Thyroid gland (tissue), 4 donors: ENCODE measurements at regions not wholly inside any gene's neighbourhood (a gene's known extent, or its start where the extent isn't known, plus 50 kb on each side); places are given as distances from the start of the nearest gene placed in this dataset.

ENCODE experiments used
- DNase-seq, 2 donors: peaks; one replicate each; pipeline ENCODE4 v3.0.0-alpha.2; 2019
- H3K27ac ChIP-seq, 3 donors: fragments of 200-600 bp; sonication (generic); 1 replicate in 2 of 3; 2 replicates in 1 of 3; pipeline ENCODE4 v1.5.1; 2016 to 2019; ENCODE audit warnings: mild to moderate bottlenecking in 1 of 3, moderate library complexity in 1 of 3
- H3K27me3 ChIP-seq: fragments of 200-600 bp; sonication (generic); one replicate; pipeline ENCODE4 v1.5.1; 2019
- H3K36me3 ChIP-seq, 2 donors: fragments of 200-600 bp; sonication (generic); one replicate each; pipeline ENCODE4 v1.5.1; 2016 to 2019
- H3K4me1 ChIP-seq, 2 donors: fragments of 200-600 bp; sonication (generic); one replicate each; pipeline ENCODE4 v1.5.1; 2017 to 2019
- H3K4me3 ChIP-seq, 3 donors: fragments of 200-600 bp; sonication (generic); replicated peaks in 1 of 3; 1 replicate in 2 of 3; 2 replicates in 1 of 3; pipeline ENCODE4 v1.5.1; 2016; ENCODE audit warnings: mild to moderate bottlenecking in 1 of 3
- H3K9me3 ChIP-seq: fragments of 200-600 bp; sonication (generic); one replicate; pipeline ENCODE4 v1.5.1; 2017
- CTCF ChIP-seq, 6 experiments: fragments of 200-600 bp in 3 of 6; fragments of 450-650 bp in 3 of 6; sonication (generic) in 3 of 6; IDR thresholded peaks; one replicate each; pipeline ENCODE4 v1.5.1; 2016 to 2019; ENCODE audit warnings: antibody characterized with exemption in 6 of 6, mild to moderate bottlenecking in 2 of 6, inconsistent platforms in 1 of 6, moderate library complexity in 1 of 6
- POLR2A ChIP-seq, 2 donors: fragments of 450-650 bp; IDR thresholded peaks; one replicate each; pipeline ENCODE4 v1.6.1; 2017; ENCODE audit warnings: antibody characterized with exemption in 2 of 2, mild to moderate bottlenecking in 2 of 2, moderate library complexity in 1 of 2
- WGBS, 2 donors: methylation state at CpG; one replicate each; pipeline ENCODE4 v1.1.5; 2017; 5-methylcytosine and 5-hydroxymethylcytosine counted together
- intact Hi-C: fragments of 100-400 bp; cut with DNase I; formaldehyde crosslinking; loops from one replicate; pipeline ENCODE4 v1.15.1; 2023

GRCh38 chr2:82239176-82239575 lies 1934.6 kb upstream of the LRRTM1 start:
- WGBS, 2 donors = 57 to 58% methylated on average over 2 of the region's 2 CpGs
- H3K36me3 ChIP-seq = no peaks in the 10 kb centered on the region
- intact Hi-C loops = no loop called here

DNA sequence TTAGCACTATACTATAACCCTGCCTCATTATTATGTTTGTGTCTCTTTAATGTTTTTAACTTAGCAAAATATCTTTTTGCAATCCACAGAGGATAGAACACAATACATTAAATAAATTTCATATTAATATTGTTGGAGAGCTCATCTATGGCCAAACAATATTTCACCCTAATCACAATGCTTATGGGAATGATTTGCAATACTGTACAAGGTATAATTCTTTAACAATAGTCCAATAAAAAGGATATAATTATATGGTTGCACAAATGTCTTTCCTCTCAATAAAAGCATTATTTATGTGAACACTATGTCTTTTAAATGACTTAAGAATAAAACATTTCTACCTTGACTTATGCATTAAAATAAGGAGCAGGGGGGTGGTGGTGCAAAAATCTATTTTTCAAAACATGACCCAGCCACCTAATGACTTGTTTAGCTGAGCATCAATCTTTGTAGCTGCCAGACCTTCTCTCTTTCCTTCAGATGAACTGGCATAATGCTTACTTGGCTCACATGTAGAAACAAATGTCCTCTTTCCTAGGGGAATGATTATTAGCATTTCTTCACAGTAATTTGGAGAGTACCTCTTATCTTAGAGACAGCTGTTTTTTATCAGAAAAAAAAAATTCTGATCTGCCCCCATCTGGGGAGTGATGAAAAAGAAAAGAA lies 1933.6 kb upstream of the LRRTM1 start:
- no peaks in the 10 kb centered on the region for H3K9me3 ChIP-seq
- TF ChIP-seq POLR2A (IDR thresholded peaks at IDR 0.05) = no peak
- TF ChIP-seq CTCF (IDR thresholded peaks at IDR 0.05) = no peak
- H3K36me3 ChIP-seq = no peaks in the 10 kb centered on the region
- H3K4me1 ChIP-seq = no peaks in the 10 kb centered on the region
- no peaks in the 10 kb centered on the region for H3K27me3 ChIP-seq
- no peak for DNase-seq
- H3K27ac ChIP-seq = no peak overlapping the region
- intact Hi-C loops = no loop called here
- no peak overlapping the region for H3K4me3 ChIP-seq

More at GRCh38 chr2:82239176-82239575, 1934.6 kb upstream of the LRRTM1 start:
- no peaks in the 10 kb centered on the region for H3K9me3 ChIP-seq
- TF ChIP-seq CTCF (IDR thresholded peaks at IDR 0.05) = no peak
- TF ChIP-seq POLR2A (IDR thresholded peaks at IDR 0.05) = no peak
- no peaks in the 10 kb centered on the region for H3K4me1 ChIP-seq
- H3K27ac ChIP-seq = no peak overlapping the region
- H3K27me3 ChIP-seq = no peaks in the 10 kb centered on the region
- DNase-seq = no peak
- no peak overlapping the region for H3K4me3 ChIP-seq

- Histone ChIP-seq H3K27ac (no peak overlapping the region), H3K27me3 (no peaks in the 10 kb centered on the region), H3K36me3 (no peaks in the 10 kb centered on the region), H3K4me3 (no peak overlapping the region), H3K9me3 (no peaks in the 10 kb centered on the region), H3K4me1 (no peaks in the 10 kb centered on the region)
- WGBS, 2 donors = 77 to 80% methylated on average over 8 of the region's 8 CpGs
- intact Hi-C loops = no loop called here
- TF ChIP-seq CTCF (IDR thresholded peaks at IDR 0.05) = no peak
- TF ChIP-seq POLR2A (IDR thresholded peaks at IDR 0.05) = no peak
- no peak for DNase-seq
These were observed 1929.8 kb upstream of the LRRTM1 start for GRCh38 chr2:82234283-82234874.

GRCh38 chr2:82233806-82234205 lies 1929.3 kb upstream of the LRRTM1 start:
- Histone ChIP-seq H3K4me3 (no peak overlapping the region), H3K27ac (no peak overlapping the region), H3K4me1 (no peaks in the 10 kb centered on the region), H3K9me3 (no peaks in the 10 kb centered on the region), H3K27me3 (no peaks in the 10 kb centered on the region), H3K36me3 (no peaks in the 10 kb centered on the region)
- TF ChIP-seq POLR2A (IDR thresholded peaks at IDR 0.05) (no peak), CTCF (IDR thresholded peaks at IDR 0.05) (no peak)
- intact Hi-C loops = no loop called here
- DNase-seq = no peak

GRCh38 chr2:82230406-82230805 lies 1925.9 kb upstream of the LRRTM1 start:
- WGBS, 2 donors = 74 to 83% methylated on average over 1 of the region's 1 CpG
- TF ChIP-seq POLR2A (IDR thresholded peaks at IDR 0.05) (no peak), CTCF (IDR thresholded peaks at IDR 0.05) (no peak)
- intact Hi-C loops = no loop called here

More at GRCh38 chr2:82230406-82230805, 1925.9 kb upstream of the LRRTM1 start:
- Histone ChIP-seq H3K36me3 (no peaks in the 10 kb centered on the region), H3K4me1 (no peaks in the 10 kb centered on the region), H3K9me3 (no peaks in the 10 kb centered on the region), H3K27ac (no peak overlapping the region), H3K27me3 (no peaks in the 10 kb centered on the region), H3K4me3 (no peak overlapping the region)
- no peak for DNase-seq
